NCI-H524 (cell line): ENCODE measurements at regions not wholly inside any gene's neighbourhood (a gene's known extent, or its start where the extent isn't known, plus 50 kb on each side); places are given as distances from the start of the nearest gene placed in this dataset.
A peak's percentile ranks its signal among the peaks of the same experiment; 100 is the strongest.

Source experiments
- DNase-seq, 2 experiments: peaks; one replicate each; lab custom pipeline; 2025; lab: John Stamatoyannopoulos, UW

DNA sequence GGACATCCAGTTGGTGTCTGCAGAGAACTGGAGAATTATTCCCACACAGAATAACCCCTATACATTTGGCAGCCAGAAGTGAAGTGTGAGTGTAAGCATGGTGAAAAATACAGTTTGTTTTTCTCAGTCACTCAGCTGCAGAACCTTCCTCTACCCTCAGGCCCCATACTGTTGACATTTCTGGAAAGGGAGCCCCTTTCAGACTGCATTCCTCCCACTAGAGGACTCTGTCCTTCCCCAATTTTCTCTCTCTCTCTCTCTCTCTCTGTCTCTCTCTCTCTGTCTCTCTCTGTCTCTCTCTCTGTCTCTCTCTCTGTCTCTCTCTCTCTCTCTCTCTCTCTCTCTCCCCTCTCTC is 86.8 kb upstream of the STEAP1B start:
- no peak for DNase-seq

- no peak for DNase-seq
Observed at GRCh38 chr7:22586101-22586785, 86.3 kb upstream of the STEAP1B start.

- no peak for DNase-seq
Observed at GRCh38 chr7:22584179-22584578, 84.2 kb upstream of the STEAP1B start.

GRCh38 chr7:22582863-22583622 is 83.1 kb upstream of the STEAP1B start:
- DNase-seq, result peak; percentile 50 to 89

DNA sequence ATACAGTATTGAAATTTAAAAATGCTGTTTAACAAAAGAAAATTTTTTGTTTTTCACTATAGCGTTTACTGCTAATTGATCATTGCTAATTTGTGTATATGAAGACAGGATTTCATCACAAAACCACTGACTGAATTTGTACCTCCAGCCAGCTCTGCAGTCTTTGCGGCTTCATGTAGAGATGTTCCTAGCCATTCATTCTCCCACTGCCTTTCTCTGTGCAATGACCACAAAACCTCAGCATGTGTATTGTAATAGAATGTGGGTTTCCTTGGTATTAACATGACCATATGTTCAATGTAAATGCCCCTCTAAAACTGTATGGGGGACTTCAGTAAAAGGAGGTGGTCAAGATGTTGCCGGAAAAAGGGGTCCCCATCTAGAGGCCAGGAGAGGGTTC is 81.1 kb upstream of the STEAP1B start:
- no peak for DNase-seq

DNA sequence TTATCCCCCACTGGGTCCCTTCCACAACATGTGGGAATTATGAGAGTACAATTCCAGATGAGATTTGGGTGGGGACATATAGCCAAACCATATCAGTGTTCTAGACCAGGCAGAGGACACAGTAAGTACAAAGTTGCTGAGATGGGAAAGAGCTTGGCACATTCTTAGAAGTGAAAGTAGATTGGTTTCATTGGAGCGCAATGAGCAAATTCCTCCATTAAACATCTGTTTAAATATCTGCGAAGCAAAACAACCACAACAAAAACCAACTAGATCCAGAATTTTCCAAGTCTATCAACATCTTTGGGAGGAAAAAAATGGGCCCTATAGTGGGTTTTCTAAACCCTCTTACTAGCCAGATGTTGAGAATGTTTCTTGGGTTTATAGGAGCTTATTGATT is 80.0 kb upstream of the STEAP1B start:
- no peak for DNase-seq

DNA sequence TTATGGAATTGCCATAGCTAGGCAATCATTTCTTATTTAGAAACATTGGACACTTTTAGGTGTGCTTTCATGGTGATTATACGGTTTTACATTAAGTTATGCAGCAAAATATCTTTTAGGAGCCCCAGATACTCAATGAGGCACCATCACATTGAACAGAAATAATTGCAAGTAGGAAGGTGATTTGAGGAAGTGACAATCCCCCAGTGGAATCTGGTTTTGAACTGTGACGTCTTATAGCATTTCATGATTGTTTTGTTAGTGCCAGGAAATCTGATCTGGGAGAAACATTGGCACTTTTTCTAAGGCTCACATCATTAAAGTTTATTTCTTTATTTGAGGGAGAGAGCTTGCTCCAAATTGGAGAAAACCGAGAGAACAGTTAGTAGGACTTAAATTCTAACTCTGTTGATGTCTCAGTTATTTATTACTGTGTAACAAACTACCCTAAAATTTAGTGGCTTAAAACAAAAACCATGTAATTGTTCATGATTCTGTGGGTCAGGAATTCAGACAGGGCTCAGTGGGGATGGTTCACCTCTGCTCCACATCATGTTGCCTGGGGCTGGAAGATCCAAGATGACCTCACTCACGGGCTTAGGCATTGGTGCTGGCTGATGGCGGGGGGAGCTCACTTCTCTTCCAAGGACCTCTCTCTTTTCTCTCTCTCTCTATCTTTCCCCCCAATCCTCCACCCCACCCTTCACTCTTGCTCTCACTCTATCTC is 78.2 kb upstream of the STEAP1B start:
- DNase-seq, result no peak

GRCh38 chr7:22577470-22578001 is 77.5 kb upstream of the STEAP1B start:
- no peak for DNase-seq

DNA sequence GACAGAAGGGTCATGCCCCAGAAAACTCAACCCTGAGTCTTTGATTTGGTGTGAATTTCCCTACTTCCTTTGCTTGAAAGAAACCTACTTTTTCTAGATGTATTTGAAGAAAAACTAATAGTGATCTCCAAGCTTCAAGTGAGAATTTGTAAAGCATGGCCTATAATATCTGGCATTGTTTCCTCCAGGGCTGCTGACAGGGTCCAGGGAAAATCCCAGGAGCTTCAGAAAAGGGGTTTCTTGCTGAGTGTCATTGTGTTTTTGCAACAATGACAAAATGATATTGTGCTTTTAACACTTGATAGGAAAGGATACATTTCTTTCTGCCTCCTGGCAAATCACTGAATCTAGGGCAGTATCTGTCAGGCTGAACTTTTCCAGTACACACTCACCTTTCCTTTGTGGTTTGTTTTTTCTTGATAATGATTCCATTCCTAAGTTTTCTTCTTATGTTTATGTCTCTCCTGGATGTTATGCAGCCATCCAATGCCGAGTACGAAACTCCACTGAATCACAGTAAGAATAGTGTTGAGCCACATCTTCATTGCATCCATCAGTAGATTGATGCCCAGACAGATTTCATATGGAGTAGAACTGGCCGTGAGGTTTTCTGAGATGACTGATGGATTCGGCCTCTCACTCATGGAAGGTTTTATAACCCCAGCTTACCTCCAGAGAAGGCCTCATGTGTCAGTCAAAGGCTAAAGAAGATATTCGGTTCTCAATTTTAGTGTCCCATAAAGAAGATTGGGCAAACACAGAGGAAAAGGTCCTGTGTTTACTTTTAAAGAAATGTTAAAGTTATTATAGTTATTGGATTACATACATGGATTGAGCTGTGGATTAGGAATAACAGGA is 76.9 kb upstream of the STEAP1B start:
- no peak for DNase-seq

DNA sequence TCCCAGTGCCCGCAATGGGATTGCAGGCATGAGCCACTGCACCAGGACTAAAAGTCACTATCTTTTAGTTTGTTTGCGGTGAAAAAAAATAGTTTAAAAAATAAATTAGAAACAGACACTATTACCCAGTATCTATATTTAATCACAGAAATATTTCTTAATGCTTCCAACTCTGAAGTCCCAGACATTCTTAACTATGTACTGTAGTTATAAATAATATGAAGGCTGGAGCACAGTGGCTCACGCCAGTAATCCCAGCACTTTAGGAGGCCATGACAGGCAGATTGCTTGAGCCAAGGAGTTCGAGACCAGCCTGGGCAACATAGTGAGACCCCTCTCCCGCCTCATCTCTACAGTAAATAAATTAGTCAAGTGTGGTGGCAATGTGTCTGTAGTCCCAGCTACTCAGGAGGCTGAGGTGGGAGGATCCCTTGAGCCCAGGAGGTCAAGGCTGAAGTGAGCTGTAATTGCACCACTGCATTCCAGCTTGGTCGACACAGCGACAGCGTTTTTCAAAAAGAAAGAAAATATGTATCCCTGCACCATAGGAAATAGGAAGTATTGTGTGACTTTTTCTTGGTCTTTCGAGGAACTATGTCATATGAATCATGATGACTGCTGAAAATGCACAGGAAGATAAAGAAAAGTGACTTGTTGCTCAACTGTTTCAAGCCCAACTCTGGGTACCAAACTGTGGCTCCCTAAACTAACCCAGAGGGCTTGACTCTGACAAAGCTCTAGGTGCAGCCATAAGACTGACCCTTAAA is 74.9 kb upstream of the STEAP1B start:
- no peak for DNase-seq

- no peak for DNase-seq
Observed at GRCh38 chr7:22572937-22573336, 72.9 kb upstream of the STEAP1B start.

DNA sequence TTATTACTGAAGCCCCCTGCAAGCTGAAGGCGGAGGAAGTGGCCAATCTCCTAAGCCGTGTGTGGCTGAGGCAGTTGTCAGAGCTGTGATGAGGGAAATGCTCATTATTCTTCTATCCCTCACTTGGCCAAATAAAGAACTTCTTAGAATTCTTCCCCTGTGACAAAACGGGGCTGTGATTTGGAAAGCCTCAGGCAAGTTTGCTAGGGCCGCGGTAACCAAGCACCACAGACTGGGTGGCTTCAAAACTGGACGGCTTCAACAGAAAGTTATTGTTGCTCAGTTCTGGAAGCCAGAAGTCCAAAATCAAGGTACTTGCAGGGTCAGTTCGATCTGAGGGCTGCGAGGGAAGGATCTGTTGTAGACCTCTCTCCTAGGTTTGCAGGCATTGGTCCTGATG is 72.3 kb upstream of the STEAP1B start:
- no peak for DNase-seq

- no peak for DNase-seq
Observed at GRCh38 chr7:22571766-22572165, 71.8 kb upstream of the STEAP1B start.

DNA sequence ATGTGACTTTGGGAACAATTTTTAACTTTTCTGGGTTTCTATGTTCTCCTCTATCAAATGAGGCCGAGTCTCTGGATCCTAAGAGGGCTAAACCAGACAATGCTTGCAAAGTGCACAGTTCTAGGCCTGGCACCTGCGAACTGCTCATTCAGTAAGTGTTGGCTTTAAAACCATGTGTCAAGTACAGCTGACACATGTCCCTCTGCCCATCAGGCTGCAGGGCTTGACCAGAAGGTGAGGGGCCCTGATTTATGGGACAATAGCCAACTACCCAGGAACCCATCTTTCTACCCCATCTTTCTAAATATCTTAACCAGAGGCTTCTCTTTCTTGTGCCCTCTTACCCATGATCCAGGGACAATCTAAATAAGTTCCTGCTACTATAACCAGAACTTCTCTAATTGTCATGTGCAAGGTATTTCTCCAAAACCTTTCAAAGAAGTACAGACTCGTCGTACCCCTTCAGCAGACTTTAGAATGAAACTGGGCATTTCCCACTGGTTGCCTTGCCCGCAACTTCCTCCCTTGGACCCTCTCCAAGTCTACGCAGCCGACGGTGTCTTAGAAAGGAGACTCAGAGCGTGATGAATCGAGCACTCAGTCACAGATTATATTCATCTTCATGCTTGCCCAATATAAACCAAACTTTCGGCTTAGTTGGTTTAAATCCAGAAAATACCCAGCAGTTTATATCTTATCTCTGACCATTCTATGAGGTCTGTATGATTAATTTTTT is 69.8 kb upstream of the STEAP1B start:
- no peak for DNase-seq

DNA sequence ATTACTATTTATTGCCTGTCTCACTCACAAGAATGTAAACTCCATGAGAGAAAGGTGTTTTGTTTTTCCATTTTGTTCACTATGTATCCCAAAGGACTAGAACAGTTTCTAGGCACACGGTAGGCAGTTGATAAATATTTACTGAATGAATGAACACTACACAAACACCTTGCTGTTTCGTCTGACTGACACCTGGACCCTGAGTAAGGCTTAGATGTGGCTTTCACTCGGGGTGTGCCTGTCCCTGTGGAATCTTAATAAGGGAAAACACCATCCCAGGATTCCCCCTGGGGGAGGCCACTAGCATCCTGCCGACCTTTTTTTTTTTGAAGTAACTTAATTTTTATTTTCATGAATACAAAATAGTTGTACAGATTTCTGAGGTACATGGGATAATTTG is 66.6 kb upstream of the STEAP1B start:
- DNase-seq, result no peak

GRCh38 chr7:22566176-22566575 is 66.2 kb upstream of the STEAP1B start:
- no peak for DNase-seq

- no peak for DNase-seq
Observed at GRCh38 chr7:22565315-22565811, 65.4 kb upstream of the STEAP1B start.

DNA sequence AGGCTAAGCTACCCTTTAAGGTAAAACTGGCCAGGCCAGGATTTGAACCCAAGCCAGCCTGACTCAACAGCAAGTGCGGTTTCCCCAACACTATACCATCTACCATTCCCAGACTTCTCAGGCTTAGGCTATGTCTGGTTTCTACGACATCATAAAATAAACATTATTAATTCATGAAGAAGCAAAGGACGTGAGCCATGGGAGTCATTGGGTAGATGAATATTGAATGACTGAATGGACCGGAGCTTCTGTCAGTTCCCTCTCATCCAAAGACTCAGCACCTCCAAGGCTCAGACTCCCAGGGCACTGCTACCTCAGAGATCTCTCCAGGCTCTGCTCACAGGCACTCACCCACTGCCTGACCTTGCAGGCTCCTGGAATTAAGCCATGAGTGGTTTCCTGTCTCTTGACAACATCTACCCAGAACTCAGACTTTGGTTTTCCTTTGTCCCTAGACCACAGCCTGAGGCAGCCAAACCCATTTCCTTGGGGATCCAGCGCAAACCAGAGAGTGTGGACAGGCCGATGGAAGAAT is 64.6 kb upstream of the STEAP1B start:
- DNase-seq, result no peak

DNA sequence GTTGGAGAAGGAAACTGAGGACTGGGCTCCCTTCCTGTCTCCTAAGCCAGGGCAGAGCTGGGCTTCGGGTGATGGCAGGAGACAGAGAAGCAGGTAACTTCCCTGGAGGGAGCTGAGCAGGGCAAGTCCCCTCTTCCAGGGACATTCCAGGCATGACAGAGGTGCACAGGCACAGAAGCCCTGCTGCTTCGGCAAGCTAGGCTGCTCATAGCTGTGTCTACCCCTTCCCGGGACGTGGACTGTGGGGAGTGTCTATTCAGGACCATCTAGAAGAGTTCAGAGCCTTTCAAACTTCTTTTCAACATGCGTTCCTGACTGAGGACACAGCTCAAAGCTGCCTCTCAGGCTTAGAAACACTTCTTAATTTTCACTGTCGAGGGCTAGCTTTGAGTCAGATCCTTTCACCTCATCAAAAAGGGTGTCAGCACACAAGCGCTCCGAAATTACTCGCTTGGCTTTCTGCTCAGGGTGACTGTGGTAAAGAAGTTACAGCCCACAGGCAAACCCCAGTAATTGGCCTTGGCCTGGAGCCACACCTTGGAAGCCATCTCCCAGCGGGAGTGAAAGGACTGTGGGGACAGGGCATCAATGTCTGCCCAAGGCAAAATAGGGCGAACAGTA is 63.7 kb upstream of the STEAP1B start:
- DNase-seq, result no peak
